ENCODE measurements at regions not wholly inside any gene's neighbourhood (a gene's known extent, or its start where the extent isn't known, plus 50 kb on each side); places are given as distances from the start of the nearest gene placed in this dataset.

- no peak for TF ChIP-seq CTCF (IDR thresholded peaks at IDR 0.05; ENCODE audit: insufficient read depth, low read length)
- no peak for DNase-seq (ENCODE audit: low read depth)
- no peak overlapping the region for H3K4me3 ChIP-seq (ENCODE audit: low read depth, low read length)
Measured at GRCh38 chr2:21404827-21405625, 281.3 kb downstream of the TDRD15 start.

DNA sequence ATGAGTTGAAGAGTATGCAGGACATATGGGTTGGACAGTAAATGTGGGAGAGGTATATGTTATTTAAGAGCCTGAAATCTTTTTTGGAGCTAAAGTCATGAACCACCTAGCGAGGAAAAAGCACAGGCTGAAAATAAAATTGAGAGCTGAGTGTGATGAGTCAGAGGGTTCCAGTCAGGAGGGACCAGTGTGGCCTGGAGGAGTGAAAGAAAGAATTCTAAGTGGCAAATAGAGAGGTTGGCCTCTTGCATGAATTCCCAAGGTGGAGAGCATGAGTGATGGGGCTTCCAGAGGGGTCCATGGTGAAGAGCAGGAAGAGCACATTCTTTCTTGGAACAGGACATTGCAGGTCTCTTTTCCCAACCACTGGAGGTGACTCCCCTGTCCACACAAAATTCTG lies 282.6 kb downstream of the TDRD15 start:
- TF ChIP-seq CTCF (IDR thresholded peaks at IDR 0.05; ENCODE audit: insufficient read depth, low read length), result no peak
- no peak for DNase-seq (ENCODE audit: low read depth)

GRCh38 chr2:21406911-21407310 lies 283.1 kb downstream of the TDRD15 start:
- no peak for TF ChIP-seq CTCF (IDR thresholded peaks at IDR 0.05; ENCODE audit: insufficient read depth, low read length)
- DNase-seq (ENCODE audit: low read depth), result no peak
- no peak overlapping the region for H3K4me3 ChIP-seq (ENCODE audit: low read depth, low read length)

More for the DNA sequence above, 282.6 kb downstream of the TDRD15 start:
- no peak overlapping the region for H3K4me3 ChIP-seq (ENCODE audit: low read depth, low read length)

DNA sequence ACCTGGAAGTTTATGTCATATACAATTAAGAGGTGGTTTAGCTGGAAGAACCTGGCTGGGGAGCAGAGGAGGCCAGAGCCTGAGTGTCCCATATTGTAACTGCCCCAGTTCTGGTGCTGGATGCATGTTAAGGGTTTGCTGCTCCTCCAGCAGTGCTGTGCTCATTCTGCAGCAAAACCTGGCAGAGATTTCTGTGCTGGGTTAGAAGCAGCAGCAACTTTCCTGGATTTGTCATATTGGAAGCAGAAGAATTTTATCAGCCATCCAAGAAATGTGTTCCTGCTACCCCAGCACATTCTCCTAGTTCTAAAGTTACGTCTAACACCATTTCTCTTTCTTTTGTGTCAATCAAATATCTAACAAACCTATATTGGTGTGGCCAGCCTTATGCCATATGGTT lies 284.1 kb downstream of the TDRD15 start:
- H3K4me3 ChIP-seq (ENCODE audit: low read depth, low read length), result no peak overlapping the region

DNA sequence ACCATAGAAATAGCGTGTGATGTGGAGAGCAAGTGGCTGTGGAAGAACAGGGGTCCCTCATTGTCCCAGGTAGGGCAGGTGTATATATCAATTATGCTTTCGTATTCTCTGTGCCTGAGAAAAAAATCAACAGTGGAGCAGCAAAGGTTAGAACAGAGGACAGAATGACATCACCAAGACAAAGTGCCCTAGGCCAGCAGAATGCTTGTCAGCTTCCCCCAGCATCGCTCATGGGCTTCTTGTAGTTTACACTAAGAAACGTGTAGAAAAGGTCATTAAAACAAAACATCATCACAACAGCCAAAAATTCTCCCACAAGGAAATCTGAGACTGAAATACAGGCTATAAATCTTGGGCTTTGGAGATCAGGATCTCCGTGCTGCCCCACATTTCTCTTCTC lies 288.0 kb downstream of the TDRD15 start:
- no peak for TF ChIP-seq CTCF (IDR thresholded peaks at IDR 0.05; ENCODE audit: insufficient read depth, low read length)
- no peak overlapping the region for H3K4me3 ChIP-seq (ENCODE audit: low read depth, low read length)
- DNase-seq (ENCODE audit: low read depth), result no peak

More for the DNA sequence above, 284.1 kb downstream of the TDRD15 start:
- no peak for DNase-seq (ENCODE audit: low read depth)
- no peak for TF ChIP-seq CTCF (IDR thresholded peaks at IDR 0.05; ENCODE audit: insufficient read depth, low read length)

- DNase-seq (ENCODE audit: low read depth), result no peak
- TF ChIP-seq CTCF (IDR thresholded peaks at IDR 0.05; ENCODE audit: insufficient read depth, low read length), result no peak
Measured at GRCh38 chr2:21412944-21413443, 289.2 kb downstream of the TDRD15 start.

More at GRCh38 chr2:21412944-21413443, 289.2 kb downstream of the TDRD15 start:
- no peak overlapping the region for H3K4me3 ChIP-seq (ENCODE audit: low read depth, low read length)

All from fibroblast of the aortic adventitia (primary cell).